MM.1S (cell line): ENCODE measurements at regions not wholly inside any gene's neighbourhood (a gene's known extent, or its start where the extent isn't known, plus 50 kb on each side); places are given as distances from the start of the nearest gene placed in this dataset.

Experiments used
- DNase-seq: peaks from one replicate; pipeline ENCODE4 v3.0.0-alpha.2; 2015
- H2AFZ ChIP-seq: fragments of 300-600 bp; sonication (generic); 2 replicates; pipeline ENCODE4 v1.6.0; 2016; ENCODE audit warnings: antibody characterized with exemption, low read length
- H3F3A ChIP-seq: fragments of 300-600 bp; sonication (generic); 2 replicates; pipeline ENCODE4 v1.6.1; 2016; ENCODE audit warnings: mild to moderate bottlenecking, antibody characterized with exemption, low read length, moderate library complexity, mixed read lengths; ENCODE audit not compliant: insufficient read depth
- H3K27ac ChIP-seq: fragments of 300-600 bp; sonication (generic); 2 replicates; pipeline ENCODE4 v1.5.1; 2016; ENCODE audit warnings: mild to moderate bottlenecking, low read length
- H3K27me3 ChIP-seq: fragments of 300-600 bp; sonication (generic); replicated peaks from 2 replicates; pipeline ENCODE4 v1.6.0; 2016; ENCODE audit warnings: low read length; ENCODE audit not compliant: insufficient read depth
- H3K36me3 ChIP-seq: fragments of 300-600 bp; sonication (generic); replicated peaks from 2 replicates; pipeline ENCODE4 v1.6.1; 2016; ENCODE audit warnings: mild to moderate bottlenecking, low read length, mixed read lengths; ENCODE audit not compliant: insufficient read depth
- H3K4me1 ChIP-seq: fragments of 300-600 bp; sonication (generic); 2 replicates; pipeline ENCODE4 v1.6.1; 2016; ENCODE audit warnings: low read length, mixed read lengths
- H3K4me2 ChIP-seq: fragments of 300-600 bp; sonication (generic); 2 replicates; pipeline ENCODE4 v1.6.0; 2016; ENCODE audit warnings: low read depth, low read length
- H3K4me3 ChIP-seq: fragments of 300-600 bp; sonication (generic); 2 replicates; pipeline ENCODE4 v1.5.1; 2016; ENCODE audit warnings: low read length, mixed read lengths
- H3K79me2 ChIP-seq: fragments of 300-600 bp; sonication (generic); 2 replicates; pipeline ENCODE4 v1.6.1; 2016; ENCODE audit warnings: mixed run types, low read length, mixed read lengths
- H3K9ac ChIP-seq: fragments of 300-600 bp; sonication (generic); 2 replicates; pipeline ENCODE4 v1.6.1; 2016; ENCODE audit warnings: low read length, mixed read lengths
- H3K9me2 ChIP-seq: fragments of 300-600 bp; sonication (generic); replicated peaks from 2 replicates; pipeline ENCODE4 v1.6.1; 2016; ENCODE audit warnings: mild to moderate bottlenecking, low read length, mixed read lengths; ENCODE audit not compliant: insufficient read depth
- H3K9me3 ChIP-seq: fragments of 300-600 bp; sonication (generic); replicated peaks from 2 replicates; pipeline ENCODE4 v1.6.1; 2016; ENCODE audit warnings: mild to moderate bottlenecking, low read length, mixed read lengths; ENCODE audit not compliant: insufficient read depth
- H4K20me1 ChIP-seq: fragments of 300-600 bp; sonication (generic); 2 replicates; pipeline ENCODE4 v1.6.1; 2016; ENCODE audit warnings: mild to moderate bottlenecking, low read length, moderate library complexity, mixed read lengths; ENCODE audit not compliant: insufficient read depth
- CTCF ChIP-seq: fragments of 300-600 bp; sonication (generic); IDR thresholded peaks from 2 replicates; pipeline ENCODE4 v1.5.1; 2016; ENCODE audit warnings: antibody characterized with exemption, low read length, mixed read lengths
- EZH2 ChIP-seq: fragments of 300-600 bp; sonication (generic); optimal IDR thresholded peaks from 2 replicates; pipeline ENCODE3; 2017; ENCODE audit warnings: low read depth, mild to moderate bottlenecking, antibody characterized with exemption, low read length, mixed read lengths
- EZH2phosphoT487 ChIP-seq: fragments of 300-600 bp; sonication (generic); IDR thresholded peaks from 2 replicates; pipeline ENCODE4 v1.6.1; 2018; ENCODE audit warnings: antibody characterized with exemption, low read length

DNA sequence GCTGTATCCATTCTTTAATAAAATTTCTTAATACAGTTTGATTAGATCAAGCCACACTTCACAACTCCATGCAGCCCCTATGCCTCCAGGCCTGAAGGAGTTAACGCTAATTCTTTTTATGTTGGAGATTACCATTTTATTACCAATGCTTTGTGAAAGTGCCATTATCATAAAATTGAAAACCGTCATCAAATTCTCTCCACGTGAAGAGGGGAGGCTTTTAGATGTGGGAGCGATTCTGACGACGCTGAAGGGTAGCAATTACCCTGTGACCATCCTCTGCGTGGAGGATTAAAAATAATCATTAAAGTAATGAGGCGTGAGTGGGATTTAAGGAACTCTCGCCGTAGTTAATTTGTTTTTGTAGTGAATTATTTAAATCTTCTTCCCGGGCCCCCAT lies 278.8 kb downstream of the CRLF2 start:
- Histone ChIP-seq H3F3A (no peaks in the 10 kb centered on the region), H3K4me3 (no peak overlapping the region), H3K27ac (no peak overlapping the region), H3K9me3 (no peaks in the 10 kb centered on the region), H3K79me2 (no peaks in the 10 kb centered on the region), H3K27me3 (no peaks in the 10 kb centered on the region), H3K4me2 (no peak overlapping the region), H3K36me3 (no peaks in the 10 kb centered on the region), H3K4me1 (no peaks in the 10 kb centered on the region), H3K9me2 (no peaks in the 10 kb centered on the region), H2AFZ (no peak overlapping the region), H3K9ac (no peak overlapping the region), H4K20me1 (no peaks in the 10 kb centered on the region)
- no peak for DNase-seq
- TF ChIP-seq CTCF (no peak), EZH2phosphoT487 (no peak), EZH2 (no peak)

- Histone ChIP-seq H3K9me3 (no peaks in the 10 kb centered on the region), H3K9ac (no peak overlapping the region), H3K27ac (no peak overlapping the region), H3K36me3 (no peaks in the 10 kb centered on the region), H3K4me3 (no peak overlapping the region), H3F3A (no peaks in the 10 kb centered on the region), H3K4me2 (no peak overlapping the region), H3K27me3 (no peaks in the 10 kb centered on the region), H3K79me2 (no peaks in the 10 kb centered on the region), H3K4me1 (no peaks in the 10 kb centered on the region), H4K20me1 (no peaks in the 10 kb centered on the region), H2AFZ (no peak overlapping the region), H3K9me2 (no peaks in the 10 kb centered on the region)
- DNase-seq = no peak
- TF ChIP-seq EZH2phosphoT487 (no peak), EZH2 (no peak), CTCF (no peak)
These were observed 283.8 kb downstream of the CRLF2 start for GRCh38 chrX:928606-929005.

DNA sequence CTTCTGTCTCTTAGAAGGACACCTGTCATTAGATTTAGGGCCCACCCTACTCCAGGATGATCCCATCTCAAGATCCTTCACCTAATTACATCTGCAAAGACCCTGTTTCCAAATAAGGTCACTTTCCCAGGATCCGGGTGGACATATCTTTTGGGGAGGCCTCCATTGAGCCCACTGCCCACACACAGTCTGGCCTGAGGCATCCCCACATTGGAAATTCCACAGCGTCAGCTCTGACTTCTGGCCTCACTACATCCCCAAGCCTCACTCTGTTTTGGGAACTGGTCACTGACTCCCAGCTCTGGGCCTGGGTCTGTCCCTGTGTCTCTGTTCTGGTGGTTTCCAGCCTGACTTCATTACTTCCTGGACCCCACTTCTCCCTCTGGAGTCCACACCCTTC lies 285.5 kb downstream of the CRLF2 start:
- no peak overlapping the region for H2AFZ ChIP-seq
- no peaks in the 10 kb centered on the region for H3F3A ChIP-seq
- TF ChIP-seq CTCF (no peak), EZH2phosphoT487 (no peak), EZH2 (no peak)
- H4K20me1 ChIP-seq = no peaks in the 10 kb centered on the region
- no peaks in the 10 kb centered on the region for H3K9me2 ChIP-seq
- H3K27me3 ChIP-seq = no peaks in the 10 kb centered on the region
- no peak overlapping the region for H3K4me3 ChIP-seq
- no peak for DNase-seq
- no peaks in the 10 kb centered on the region for H3K9me3 ChIP-seq
- no peak overlapping the region for H3K9ac ChIP-seq
- H3K4me2 ChIP-seq = no peak overlapping the region
- H3K79me2 ChIP-seq = no peaks in the 10 kb centered on the region
- no peaks in the 10 kb centered on the region for H3K4me1 ChIP-seq
- H3K36me3 ChIP-seq = no peaks in the 10 kb centered on the region
- no peak overlapping the region for H3K27ac ChIP-seq
